K562 (cell line): ENCODE measurements at regions not wholly inside any gene's neighbourhood (a gene's known extent, or its start where the extent isn't known, plus 50 kb on each side); places are given as distances from the start of the nearest gene placed in this dataset.

ENCODE experiments used
- ATAC-seq: fragments of 200-7000 bp; cut with Tn5 transposase; 3 replicates; pipeline ENCODE4 v1.9.1; 2020; ENCODE audit warnings: moderate library complexity
- BruUV-seq: library from RNA; stranded (reverse); fragments of 400-500 nt; replicated peaks from 2 replicates; lab custom pipeline; 2021; lab: Mats Ljungman, UMichigan
- CTCF ChIA-PET: fragments of 300-600 bp; formaldehyde crosslinking; extraction: SDS; loops from one replicate; lab custom pipeline; 2021; ENCODE audit warnings: low intra/inter-chr PET ratio; lab: Yijun Ruan, JAX
- POLR2A ChIA-PET: fragments of 300-600, 350-650 bp; sonication (Branson Sonifier 250); formaldehyde crosslinking; extraction: SDS; loops from one replicate; lab custom pipeline; 2021; ENCODE audit warnings: antibody characterized with exemption, inconsistent platforms; lab: Yijun Ruan, JAX
- DNase-seq, 4 experiments: peaks; one replicate each; pipeline versions ENCODE4 v3.0.0 to v3.0.0-alpha.2; 2011 to 2018; ENCODE audit warnings: low spot score in 3 of 4, mixed read lengths in 3 of 4; ENCODE audit errors: extremely low read depth in 1 of 4
- FAIRE-seq: peaks from 2 replicates; lab custom pipeline; 2011; peaks lifted over from hg19 to GRCh38; lab: Jason Lieb, UNC
- H2AFZ ChIP-seq: 2 replicates; pipeline ENCODE4 v1.6.0; 2011; ENCODE audit warnings: low read depth, low read length, control low read depth, inconsistent platforms
- H3K27ac ChIP-seq: fragments of 200-600 bp; 3 replicates; pipeline ENCODE4 v1.8.0; 2011; ENCODE audit warnings: low read depth, mild to moderate bottlenecking, control low read depth, inconsistent platforms, low read length, moderate library complexity, mixed read lengths; ENCODE audit errors: extremely low read depth
- H3K27me3 ChIP-seq, 2 experiments: fragments of 300-600 bp in 1 of 2; 2 replicates in 1 of 2; 3 replicates in 1 of 2; pipeline versions ENCODE4 v1.6.0 to v1.8.0; 2011; ENCODE audit warnings: inconsistent platforms in 2 of 2, low read length in 2 of 2, mild to moderate bottlenecking in 1 of 2, mixed read lengths in 1 of 2, moderate library complexity in 1 of 2; ENCODE audit not compliant: control insufficient read depth in 2 of 2, insufficient read depth in 2 of 2
- H3K36me3 ChIP-seq: fragments of 300-600 bp; 3 replicates; pipeline ENCODE4 v1.8.0; 2011; ENCODE audit warnings: mild to moderate bottlenecking, low read length, inconsistent platforms; ENCODE audit not compliant: control insufficient read depth, insufficient read depth
- H3K4me1 ChIP-seq, 2 experiments: fragments of 200-600 bp in 1 of 2; replicated peaks in 1 of 2; 2 replicates in 1 of 2; 3 replicates in 1 of 2; pipeline versions ENCODE4 v1.5.1 to v1.8.0; 2011; ENCODE audit warnings: inconsistent platforms in 2 of 2, low read length in 2 of 2, mild to moderate bottlenecking in 1 of 2, mixed read lengths in 1 of 2, moderate library complexity in 1 of 2; ENCODE audit not compliant: control insufficient read depth in 2 of 2, insufficient read depth in 2 of 2
- H3K4me2 ChIP-seq: 2 replicates; pipeline ENCODE4 v1.6.1; 2011; ENCODE audit warnings: low read length, control low read depth, inconsistent platforms, mixed read lengths; ENCODE audit not compliant: insufficient read depth
- H3K4me3 ChIP-seq: fragments of 200-600 bp; sonication (generic), shearing (Covaris generic); 2 replicates; pipeline ENCODE4 v1.5.1; 2016; ENCODE audit warnings: control low read depth, inconsistent platforms
- H3K79me2 ChIP-seq: fragments of 200-600 bp; 3 replicates; pipeline ENCODE4 v1.8.0; 2011; ENCODE audit warnings: low read length, inconsistent platforms; ENCODE audit not compliant: control insufficient read depth, insufficient read depth
- H3K9ac ChIP-seq, 2 experiments: 2 replicates each; pipeline versions ENCODE4 v1.6.0 to v1.6.1; 2011; ENCODE audit warnings: low read depth in 2 of 2, low read length in 2 of 2, control low read depth in 1 of 2, inconsistent platforms in 1 of 2, mild to moderate bottlenecking in 1 of 2, mixed read lengths in 1 of 2; ENCODE audit not compliant: insufficient read depth in 1 of 2
- H3K9me1 ChIP-seq: one replicate; pipeline ENCODE4 v1.6.0; 2011; ENCODE audit warnings: inconsistent platforms, mild to moderate bottlenecking, low read length, moderate library complexity; ENCODE audit not compliant: control insufficient read depth, insufficient read depth
- H3K9me3 ChIP-seq: replicated peaks from 2 replicates; pipeline ENCODE4 v1.5.1; 2011; ENCODE audit warnings: low read depth, low read length, inconsistent platforms; ENCODE audit not compliant: control insufficient read depth, insufficient read depth
- H4K20me1 ChIP-seq: replicated peaks from 2 replicates; pipeline ENCODE4 v1.6.1; 2011; ENCODE audit warnings: low read length, inconsistent platforms, mixed read lengths; ENCODE audit not compliant: control insufficient read depth, insufficient read depth
- ADNP ChIP-seq: fragments of 200-800 bp; sonication (Bioruptor generic); IDR thresholded peaks from 2 replicates; pipeline ENCODE4 v1.6.1; 2016; ENCODE audit warnings: missing genetic modification characterization, missing compliant biosample characterization
- DNMT1 ChIP-seq: fragments of 450-650 bp; IDR thresholded peaks from 2 replicates; pipeline ENCODE4 v1.6.1; 2016; ENCODE audit warnings: antibody characterized with exemption, mild to moderate bottlenecking
- HMG20A ChIP-seq: fragments of 450-650 bp; formaldehyde crosslinking; conservative IDR thresholded peaks from 2 replicates; pipeline ENCODE4 v1.4.0; 2020; ENCODE audit warnings: mild to moderate bottlenecking, mixed read lengths
- HOXB6 ChIP-seq: fragments of 250-450 bp; sonication (Bioruptor Pico); IDR thresholded peaks from 2 replicates; pipeline ENCODE4 v1.5.1; 2022; ENCODE audit warnings: mild to moderate bottlenecking, borderline replicate concordance
- KDM2B ChIP-seq: fragments of 250-450 bp; sonication (Bioruptor Pico); IDR thresholded peaks from 2 replicates; pipeline ENCODE4 v1.8.0; 2021; ENCODE audit warnings: mild to moderate bottlenecking, moderate library complexity
- SNIP1 ChIP-seq: fragments of 450-650 bp; IDR thresholded peaks from 2 replicates; pipeline ENCODE4 v1.7.1; 2017; ENCODE audit warnings: low read depth, mild to moderate bottlenecking
- ZNF583 ChIP-seq: fragments of 250-450 bp; sonication (Bioruptor Pico); IDR thresholded peaks from 2 replicates; pipeline ENCODE4 v1.4.0; 2020
- ZNF695 ChIP-seq: fragments of 450-650 bp; formaldehyde crosslinking; IDR thresholded peaks from 2 replicates; pipeline ENCODE4 v1.4.0; 2020; ENCODE audit warnings: mild to moderate bottlenecking, moderate library complexity
- WGBS: fragments of 100-300 bp; shearing (Covaris generic); methylation state at CpG from one replicate; pipeline ENCODE4 v1.1.6; 2016; ENCODE audit warnings: low coverage, mixed read lengths; ENCODE audit not compliant: insufficient coverage; ENCODE audit errors: missing lambda C conversion rate; 5-methylcytosine and 5-hydroxymethylcytosine counted together
- in situ Hi-C: fragments of 300-500 bp; cut with MboI; formaldehyde crosslinking; loops from 4 replicates; pipeline ENCODE4 v1.15.0; 2018; ENCODE audit warnings: inconsistent platforms, mixed read lengths
- intact Hi-C: fragments of 100-400 bp; cut with micrococcal nuclease; formaldehyde crosslinking; loops from 2 replicates; pipeline ENCODE4 v1.14.2; 2022
- TF ChIP-seq, protein P1 (sequence below): fragments of 250-450 bp; sonication (Bioruptor Pico); IDR thresholded peaks from 2 replicates; pipeline ENCODE4 v1.4.0; 2020; ENCODE audit warnings: mild to moderate bottlenecking
- TF ChIP-seq, protein P2 (sequence below): fragments of 150-350 bp; IDR thresholded peaks from 2 replicates; pipeline ENCODE4 v1.6.1; 2014; ENCODE audit warnings: low read depth, mild to moderate bottlenecking, low read length, borderline replicate concordance
- TF ChIP-seq, protein P3 (sequence below): fragments of 450-650 bp; IDR thresholded peaks from 2 replicates; pipeline ENCODE4 v1.6.1; 2016; ENCODE audit warnings: low read depth

DNA sequence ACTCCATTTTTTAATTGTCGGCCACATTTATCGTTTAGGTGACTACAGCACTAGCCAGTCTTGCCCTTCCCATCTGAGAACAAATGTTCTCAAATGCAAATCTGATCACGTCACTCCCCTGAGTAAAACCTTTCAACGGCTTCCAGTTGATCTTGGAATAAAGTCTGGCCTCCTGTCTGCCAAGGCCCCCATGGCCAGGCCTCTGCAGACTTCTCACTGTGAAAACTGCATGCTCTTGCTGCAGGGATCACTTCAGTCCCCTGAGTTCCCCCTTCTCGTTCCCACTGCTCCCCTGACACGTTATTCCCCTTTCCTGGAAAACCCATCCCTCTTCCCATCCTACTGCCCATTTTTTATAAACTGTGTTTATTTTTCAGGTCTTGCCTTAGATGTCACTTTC is 124.1 kb upstream of the NEBL start:
- Histone ChIP-seq H3K4me2 (no peak overlapping the region), H3K9ac (no peak overlapping the region), H3K4me3 (no peak overlapping the region), H2AFZ (no peak overlapping the region), H3K4me1 (no peaks in the 10 kb centered on the region; a peak in 1 of 5 replicates), H3K36me3 (no peaks in the 10 kb centered on the region), H3K27me3 (no peaks in the 10 kb centered on the region), H3K79me2 (no peaks in the 10 kb centered on the region), H4K20me1 (no peaks in the 10 kb centered on the region), H3K9me1 (no peaks in the 10 kb centered on the region), H3K9me3 (no peaks in the 10 kb centered on the region), H3K27ac (no peak overlapping the region)
- DNase-seq (no peak), FAIRE-seq (no peak), ATAC-seq (no peak)
- in situ Hi-C loops = no loop called here
- CTCF ChIA-PET = no interaction called here
- no TSS peak for BruUV-seq
- intact Hi-C loops = loop anchor here (5.0 kb wide), 1 partner anchor 159 kb away; no protein-coding TSS in a partner anchor
- POLR2A ChIA-PET = interaction anchor here (0.5 to 1.2 kb wide), 3 partner anchors 9 to 23 kb away, joined by 3 to 5 read pairs (median 4); no protein-coding TSS in a partner anchor
- 47% methylated on average over 6 of the region's 6 CpGs for whole genome bisulfite sequencing
- TF ChIP-seq KDM2B (no peak), ZNF695 (no peak), ADNP (tag) (no peak), HOXB6 (CRISPR knock-in tag) (no peak), HMG20A (no peak), DNMT1 (no peak), ZNF583 (CRISPR knock-in tag) (no peak), SNIP1 (no peak)
- TF ChIP-seq, protein P1, sequence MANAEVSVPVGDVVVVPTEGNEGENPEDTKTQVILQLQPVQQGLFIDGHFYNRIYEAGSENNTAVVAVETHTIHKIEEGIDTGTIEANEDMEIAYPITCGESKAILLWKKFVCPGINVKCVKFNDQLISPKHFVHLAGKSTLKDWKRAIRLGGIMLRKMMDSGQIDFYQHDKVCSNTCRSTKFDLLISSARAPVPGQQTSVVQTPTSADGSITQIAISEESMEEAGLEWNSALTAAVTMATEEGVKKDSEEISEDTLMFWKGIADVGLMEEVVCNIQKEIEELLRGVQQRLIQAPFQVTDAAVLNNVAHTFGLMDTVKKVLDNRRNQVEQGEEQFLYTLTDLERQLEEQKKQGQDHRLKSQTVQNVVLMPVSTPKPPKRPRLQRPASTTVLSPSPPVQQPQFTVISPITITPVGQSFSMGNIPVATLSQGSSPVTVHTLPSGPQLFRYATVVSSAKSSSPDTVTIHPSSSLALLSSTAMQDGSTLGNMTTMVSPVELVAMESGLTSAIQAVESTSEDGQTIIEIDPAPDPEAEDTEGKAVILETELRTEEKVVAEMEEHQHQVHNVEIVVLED (CRISPR knock-in tag) = no peak
- TF ChIP-seq, protein P2, sequence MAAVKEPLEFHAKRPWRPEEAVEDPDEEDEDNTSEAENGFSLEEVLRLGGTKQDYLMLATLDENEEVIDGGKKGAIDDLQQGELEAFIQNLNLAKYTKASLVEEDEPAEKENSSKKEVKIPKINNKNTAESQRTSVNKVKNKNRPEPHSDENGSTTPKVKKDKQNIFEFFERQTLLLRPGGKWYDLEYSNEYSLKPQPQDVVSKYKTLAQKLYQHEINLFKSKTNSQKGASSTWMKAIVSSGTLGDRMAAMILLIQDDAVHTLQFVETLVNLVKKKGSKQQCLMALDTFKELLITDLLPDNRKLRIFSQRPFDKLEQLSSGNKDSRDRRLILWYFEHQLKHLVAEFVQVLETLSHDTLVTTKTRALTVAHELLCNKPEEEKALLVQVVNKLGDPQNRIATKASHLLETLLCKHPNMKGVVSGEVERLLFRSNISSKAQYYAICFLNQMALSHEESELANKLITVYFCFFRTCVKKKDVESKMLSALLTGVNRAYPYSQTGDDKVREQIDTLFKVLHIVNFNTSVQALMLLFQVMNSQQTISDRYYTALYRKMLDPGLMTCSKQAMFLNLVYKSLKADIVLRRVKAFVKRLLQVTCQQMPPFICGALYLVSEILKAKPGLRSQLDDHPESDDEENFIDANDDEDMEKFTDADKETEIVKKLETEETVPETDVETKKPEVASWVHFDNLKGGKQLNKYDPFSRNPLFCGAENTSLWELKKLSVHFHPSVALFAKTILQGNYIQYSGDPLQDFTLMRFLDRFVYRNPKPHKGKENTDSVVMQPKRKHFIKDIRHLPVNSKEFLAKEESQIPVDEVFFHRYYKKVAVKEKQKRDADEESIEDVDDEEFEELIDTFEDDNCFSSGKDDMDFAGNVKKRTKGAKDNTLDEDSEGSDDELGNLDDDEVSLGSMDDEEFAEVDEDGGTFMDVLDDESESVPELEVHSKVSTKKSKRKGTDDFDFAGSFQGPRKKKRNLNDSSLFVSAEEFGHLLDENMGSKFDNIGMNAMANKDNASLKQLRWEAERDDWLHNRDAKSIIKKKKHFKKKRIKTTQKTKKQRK = no peak
- TF ChIP-seq, protein P3, sequence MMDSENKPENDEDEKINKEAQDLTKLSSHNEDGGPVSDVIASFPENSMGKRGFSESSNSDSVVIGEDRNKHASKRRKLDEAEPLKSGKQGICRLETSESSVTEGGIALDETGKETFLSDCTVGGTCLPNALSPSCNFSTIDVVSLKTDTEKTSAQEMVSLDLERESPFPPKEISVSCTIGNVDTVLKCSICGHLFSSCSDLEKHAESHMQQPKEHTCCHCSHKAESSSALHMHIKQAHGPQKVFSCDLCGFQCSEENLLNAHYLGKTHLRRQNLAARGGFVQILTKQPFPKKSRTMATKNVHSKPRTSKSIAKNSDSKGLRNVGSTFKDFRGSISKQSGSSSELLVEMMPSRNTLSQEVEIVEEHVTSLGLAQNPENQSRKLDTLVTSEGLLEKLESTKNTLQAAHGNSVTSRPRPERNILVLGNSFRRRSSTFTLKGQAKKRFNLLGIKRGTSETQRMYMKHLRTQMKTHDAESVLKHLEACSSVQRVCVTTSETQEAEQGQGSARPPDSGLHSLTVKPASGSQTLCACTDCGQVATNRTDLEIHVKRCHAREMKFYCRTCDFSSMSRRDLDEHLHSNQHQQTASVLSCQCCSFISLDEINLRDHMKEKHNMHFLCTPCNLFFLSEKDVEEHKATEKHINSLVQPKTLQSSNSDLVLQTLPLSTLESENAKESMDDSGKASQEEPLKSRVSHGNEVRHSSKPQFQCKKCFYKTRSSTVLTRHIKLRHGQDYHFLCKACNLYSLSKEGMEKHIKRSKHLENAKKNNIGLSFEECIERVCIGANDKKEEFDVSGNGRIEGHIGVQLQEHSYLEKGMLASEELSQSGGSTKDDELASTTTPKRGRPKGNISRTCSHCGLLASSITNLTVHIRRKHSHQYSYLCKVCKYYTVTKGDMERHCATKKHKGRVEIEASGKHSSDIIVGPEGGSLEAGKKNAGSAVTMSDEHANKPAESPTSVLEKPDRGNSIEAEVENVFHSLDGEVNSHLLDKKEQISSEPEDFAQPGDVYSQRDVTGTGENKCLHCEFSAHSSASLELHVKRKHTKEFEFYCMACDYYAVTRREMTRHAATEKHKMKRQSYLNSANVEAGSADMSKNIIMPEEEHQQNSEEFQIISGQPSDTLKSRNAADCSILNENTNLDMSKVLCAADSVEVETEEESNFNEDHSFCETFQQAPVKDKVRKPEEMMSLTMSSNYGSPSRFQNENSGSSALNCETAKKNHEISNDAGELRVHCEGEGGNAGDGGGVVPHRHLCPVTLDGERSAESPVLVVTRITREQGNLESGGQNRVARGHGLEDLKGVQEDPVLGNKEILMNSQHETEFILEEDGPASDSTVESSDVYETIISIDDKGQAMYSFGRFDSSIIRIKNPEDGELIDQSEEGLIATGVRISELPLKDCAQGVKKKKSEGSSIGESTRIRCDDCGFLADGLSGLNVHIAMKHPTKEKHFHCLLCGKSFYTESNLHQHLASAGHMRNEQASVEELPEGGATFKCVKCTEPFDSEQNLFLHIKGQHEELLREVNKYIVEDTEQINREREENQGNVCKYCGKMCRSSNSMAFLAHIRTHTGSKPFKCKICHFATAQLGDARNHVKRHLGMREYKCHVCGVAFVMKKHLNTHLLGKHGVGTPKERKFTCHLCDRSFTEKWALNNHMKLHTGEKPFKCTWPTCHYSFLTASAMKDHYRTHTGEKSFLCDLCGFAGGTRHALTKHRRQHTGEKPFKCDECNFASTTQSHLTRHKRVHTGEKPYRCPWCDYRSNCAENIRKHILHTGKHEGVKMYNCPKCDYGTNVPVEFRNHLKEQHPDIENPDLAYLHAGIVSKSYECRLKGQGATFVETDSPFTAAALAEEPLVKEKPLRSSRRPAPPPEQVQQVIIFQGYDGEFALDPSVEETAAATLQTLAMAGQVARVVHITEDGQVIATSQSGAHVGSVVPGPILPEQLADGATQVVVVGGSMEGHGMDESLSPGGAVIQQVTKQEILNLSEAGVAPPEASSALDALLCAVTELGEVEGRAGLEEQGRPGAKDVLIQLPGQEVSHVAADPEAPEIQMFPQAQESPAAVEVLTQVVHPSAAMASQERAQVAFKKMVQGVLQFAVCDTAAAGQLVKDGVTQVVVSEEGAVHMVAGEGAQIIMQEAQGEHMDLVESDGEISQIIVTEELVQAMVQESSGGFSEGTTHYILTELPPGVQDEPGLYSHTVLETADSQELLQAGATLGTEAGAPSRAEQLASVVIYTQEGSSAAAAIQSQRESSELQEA = no peak
